SK-N-MC (cell line): ENCODE measurements at regions not wholly inside any gene's neighbourhood (a gene's known extent, or its start where the extent isn't known, plus 50 kb on each side); places are given as distances from the start of the nearest gene placed in this dataset.

Experiments used
- EZH2 ChIP-seq: fragments of 200-600 bp; sonication (generic); IDR thresholded peaks from one replicate; pipeline ENCODE4 v1.6.1; 2017; ENCODE audit warnings: antibody characterized with exemption
- FOXP2 ChIP-seq: optimal IDR thresholded peaks from 2 replicates; pipeline ENCODE3; 2011; ENCODE audit warnings: mild to moderate bottlenecking, moderate library complexity; ENCODE audit not compliant: insufficient read depth; ENCODE audit errors: extremely low read length, control extremely low read depth
- POLR2AphosphoS5 ChIP-seq: IDR thresholded peaks from 2 replicates; pipeline ENCODE4 v1.6.1; 2012; ENCODE audit warnings: mild to moderate bottlenecking, low read depth, low read length, borderline replicate concordance

DNA sequence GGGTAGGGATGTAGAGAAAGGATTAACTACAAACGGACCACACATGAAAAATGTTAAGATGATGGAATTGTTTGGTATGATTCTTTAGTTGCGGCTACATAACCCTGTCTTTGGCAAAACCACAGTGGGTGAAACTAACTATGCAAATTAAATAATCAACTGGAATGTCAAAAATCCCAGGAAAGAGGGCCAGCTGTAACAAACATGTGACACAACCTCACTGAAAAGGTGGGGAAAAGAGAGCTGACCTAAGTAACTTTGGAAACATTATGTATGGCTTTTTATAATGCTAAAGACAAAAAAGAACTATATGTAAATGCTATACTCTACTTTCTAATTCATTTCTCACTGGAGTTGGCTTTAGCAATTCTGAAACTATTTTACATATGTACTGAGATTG lies 252.0 kb downstream of the MRPS30 start:
- TF ChIP-seq POLR2AphosphoS5 (no peak), EZH2 (no peak), FOXP2 (no peak)
